ENCODE measurements at regions not wholly inside any gene's neighbourhood (a gene's known extent, or its start where the extent isn't known, plus 50 kb on each side); places are given as distances from the start of the nearest gene placed in this dataset.

DNA sequence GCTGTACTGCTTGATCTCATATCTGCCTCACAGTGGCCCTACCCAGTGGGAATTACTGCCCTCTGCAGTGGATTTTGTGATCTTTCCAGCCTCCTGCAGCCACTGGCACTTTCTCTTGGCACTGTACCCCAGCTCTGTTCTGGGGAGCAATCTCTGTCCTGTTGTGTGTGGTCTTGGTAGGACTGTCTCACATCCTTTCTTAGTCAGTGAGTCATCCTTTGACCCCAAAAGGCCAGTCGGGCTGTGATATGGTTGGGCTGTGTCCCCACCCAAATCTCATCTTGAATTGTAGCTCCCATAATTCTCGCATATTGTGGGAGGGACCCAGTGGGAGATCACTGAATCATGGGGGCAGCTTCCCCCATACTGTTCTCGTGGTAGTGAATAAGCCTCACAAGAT is 133.3 kb upstream of the TPM1 start:
- TF ChIP-seq, protein P1, sequence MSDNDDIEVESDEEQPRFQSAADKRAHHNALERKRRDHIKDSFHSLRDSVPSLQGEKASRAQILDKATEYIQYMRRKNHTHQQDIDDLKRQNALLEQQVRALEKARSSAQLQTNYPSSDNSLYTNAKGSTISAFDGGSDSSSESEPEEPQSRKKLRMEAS (IDR thresholded peaks at IDR 0.05), result no peak
- no peak for TF ChIP-seq ZBTB7A (IDR thresholded peaks at IDR 0.05; ENCODE audit: low read depth)
- TF ChIP-seq, protein P2, sequence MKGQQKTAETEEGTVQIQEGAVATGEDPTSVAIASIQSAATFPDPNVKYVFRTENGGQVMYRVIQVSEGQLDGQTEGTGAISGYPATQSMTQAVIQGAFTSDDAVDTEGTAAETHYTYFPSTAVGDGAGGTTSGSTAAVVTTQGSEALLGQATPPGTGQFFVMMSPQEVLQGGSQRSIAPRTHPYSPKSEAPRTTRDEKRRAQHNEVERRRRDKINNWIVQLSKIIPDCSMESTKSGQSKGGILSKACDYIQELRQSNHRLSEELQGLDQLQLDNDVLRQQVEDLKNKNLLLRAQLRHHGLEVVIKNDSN (IDR thresholded peaks at IDR 0.05), result no peak
- TF ChIP-seq CREB1 (IDR thresholded peaks at IDR 0.05; ENCODE audit: low read depth), result no peak
- TF ChIP-seq EP300 (IDR thresholded peaks at IDR 0.05; ENCODE audit: borderline replicate concordance), result no peak
- no peak for TF ChIP-seq FOXM1 (IDR thresholded peaks at IDR 0.05; ENCODE audit: borderline replicate concordance, low read depth)
- no peak for TF ChIP-seq EGR1 (IDR thresholded peaks at IDR 0.05)

DNA sequence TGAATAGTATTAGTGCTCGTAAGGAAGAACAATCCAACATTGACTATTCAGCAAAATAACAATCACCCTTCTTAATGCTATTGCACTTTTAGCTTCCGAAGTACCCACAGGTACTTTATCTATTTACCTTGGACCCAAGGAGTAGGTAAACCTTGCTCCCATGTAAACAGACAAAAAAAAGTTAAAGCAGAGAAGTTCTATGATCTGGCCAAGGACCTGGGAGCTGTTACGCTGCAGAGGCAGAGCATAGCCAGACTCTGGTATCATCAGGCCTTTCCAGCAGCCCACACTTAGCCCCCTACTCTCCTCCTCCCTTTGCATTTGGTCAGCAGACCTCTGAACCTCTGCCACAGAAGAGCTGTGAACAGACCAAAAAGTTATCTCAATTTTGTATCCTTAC is 130.3 kb upstream of the TPM1 start:
- no peak for TF ChIP-seq RAD21 (IDR thresholded peaks at IDR 0.05; ENCODE audit: low read depth)
- no peak for TF ChIP-seq TEAD4 (IDR thresholded peaks at IDR 0.05)
- no peak for TF ChIP-seq TCF12 (IDR thresholded peaks at IDR 0.05; ENCODE audit: low read depth)
- TF ChIP-seq, protein P1 (IDR thresholded peaks at IDR 0.05), result no peak
- TF ChIP-seq NFIC (IDR thresholded peaks at IDR 0.05), result no peak
- TF ChIP-seq, protein P2 (IDR thresholded peaks at IDR 0.05), result no peak
- no peak for TF ChIP-seq EP300 (IDR thresholded peaks at IDR 0.05; ENCODE audit: borderline replicate concordance)
- TF ChIP-seq CEBPB (IDR thresholded peaks at IDR 0.05), result no peak
- no peak for TF ChIP-seq ZBTB7A (IDR thresholded peaks at IDR 0.05; ENCODE audit: low read depth)
- no peak for TF ChIP-seq FOXM1 (IDR thresholded peaks at IDR 0.05; ENCODE audit: borderline replicate concordance, low read depth)
- no peak for TF ChIP-seq YY1 (IDR thresholded peaks at IDR 0.05; ENCODE audit: low read depth)
- no peak for TF ChIP-seq EGR1 (IDR thresholded peaks at IDR 0.05)
- TF ChIP-seq CREB1 (IDR thresholded peaks at IDR 0.05; ENCODE audit: low read depth), result no peak
- TF ChIP-seq, protein P3, sequence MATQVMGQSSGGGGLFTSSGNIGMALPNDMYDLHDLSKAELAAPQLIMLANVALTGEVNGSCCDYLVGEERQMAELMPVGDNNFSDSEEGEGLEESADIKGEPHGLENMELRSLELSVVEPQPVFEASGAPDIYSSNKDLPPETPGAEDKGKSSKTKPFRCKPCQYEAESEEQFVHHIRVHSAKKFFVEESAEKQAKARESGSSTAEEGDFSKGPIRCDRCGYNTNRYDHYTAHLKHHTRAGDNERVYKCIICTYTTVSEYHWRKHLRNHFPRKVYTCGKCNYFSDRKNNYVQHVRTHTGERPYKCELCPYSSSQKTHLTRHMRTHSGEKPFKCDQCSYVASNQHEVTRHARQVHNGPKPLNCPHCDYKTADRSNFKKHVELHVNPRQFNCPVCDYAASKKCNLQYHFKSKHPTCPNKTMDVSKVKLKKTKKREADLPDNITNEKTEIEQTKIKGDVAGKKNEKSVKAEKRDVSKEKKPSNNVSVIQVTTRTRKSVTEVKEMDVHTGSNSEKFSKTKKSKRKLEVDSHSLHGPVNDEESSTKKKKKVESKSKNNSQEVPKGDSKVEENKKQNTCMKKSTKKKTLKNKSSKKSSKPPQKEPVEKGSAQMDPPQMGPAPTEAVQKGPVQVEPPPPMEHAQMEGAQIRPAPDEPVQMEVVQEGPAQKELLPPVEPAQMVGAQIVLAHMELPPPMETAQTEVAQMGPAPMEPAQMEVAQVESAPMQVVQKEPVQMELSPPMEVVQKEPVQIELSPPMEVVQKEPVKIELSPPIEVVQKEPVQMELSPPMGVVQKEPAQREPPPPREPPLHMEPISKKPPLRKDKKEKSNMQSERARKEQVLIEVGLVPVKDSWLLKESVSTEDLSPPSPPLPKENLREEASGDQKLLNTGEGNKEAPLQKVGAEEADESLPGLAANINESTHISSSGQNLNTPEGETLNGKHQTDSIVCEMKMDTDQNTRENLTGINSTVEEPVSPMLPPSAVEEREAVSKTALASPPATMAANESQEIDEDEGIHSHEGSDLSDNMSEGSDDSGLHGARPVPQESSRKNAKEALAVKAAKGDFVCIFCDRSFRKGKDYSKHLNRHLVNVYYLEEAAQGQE (IDR thresholded peaks at IDR 0.05; ENCODE audit: low read depth), result no peak
- no peak for TF ChIP-seq TAF1 (IDR thresholded peaks at IDR 0.05; ENCODE audit: low read depth)

DNA sequence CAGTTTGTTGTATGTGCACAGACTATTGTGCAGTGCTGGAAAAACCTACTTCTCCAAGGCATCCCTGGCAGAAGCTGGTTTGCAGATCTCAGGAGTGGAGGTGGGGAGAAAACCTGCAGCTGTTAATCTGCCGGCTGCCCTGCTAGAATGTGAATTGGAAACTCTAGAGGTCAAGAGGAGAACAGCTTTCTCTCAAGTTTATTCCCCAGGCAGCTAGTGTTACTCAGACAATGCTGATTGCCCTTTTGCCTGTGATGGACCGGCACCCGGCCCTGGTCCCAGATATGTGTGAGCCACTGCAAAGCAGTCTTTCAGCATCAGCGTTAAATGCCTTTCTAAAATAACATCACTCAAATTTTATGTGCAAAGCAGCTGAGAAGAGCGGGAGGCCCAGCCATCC is 129.7 kb upstream of the TPM1 start:
- TF ChIP-seq YY1 (IDR thresholded peaks at IDR 0.05; ENCODE audit: low read depth), result no peak
- no peak for TF ChIP-seq CREB1 (IDR thresholded peaks at IDR 0.05; ENCODE audit: low read depth)
- no peak for TF ChIP-seq TCF12 (IDR thresholded peaks at IDR 0.05; ENCODE audit: low read depth)
- TF ChIP-seq RAD21 (IDR thresholded peaks at IDR 0.05; ENCODE audit: low read depth), result no peak
- TF ChIP-seq, protein P1 (IDR thresholded peaks at IDR 0.05), result no peak
- TF ChIP-seq, protein P2 (IDR thresholded peaks at IDR 0.05), result no peak
- no peak for TF ChIP-seq EGR1 (IDR thresholded peaks at IDR 0.05)
- no peak for TF ChIP-seq NFIC (IDR thresholded peaks at IDR 0.05)
- no peak for TF ChIP-seq EP300 (IDR thresholded peaks at IDR 0.05; ENCODE audit: borderline replicate concordance)
- no peak for TF ChIP-seq ZBTB7A (IDR thresholded peaks at IDR 0.05; ENCODE audit: low read depth)
- TF ChIP-seq, protein P3 (IDR thresholded peaks at IDR 0.05; ENCODE audit: low read depth), result no peak
- TF ChIP-seq CEBPB (IDR thresholded peaks at IDR 0.05), result no peak
- TF ChIP-seq TAF1 (IDR thresholded peaks at IDR 0.05; ENCODE audit: low read depth), result no peak
- TF ChIP-seq TEAD4 (IDR thresholded peaks at IDR 0.05), result no peak
- TF ChIP-seq FOXM1 (IDR thresholded peaks at IDR 0.05; ENCODE audit: borderline replicate concordance, low read depth), result no peak

DNA sequence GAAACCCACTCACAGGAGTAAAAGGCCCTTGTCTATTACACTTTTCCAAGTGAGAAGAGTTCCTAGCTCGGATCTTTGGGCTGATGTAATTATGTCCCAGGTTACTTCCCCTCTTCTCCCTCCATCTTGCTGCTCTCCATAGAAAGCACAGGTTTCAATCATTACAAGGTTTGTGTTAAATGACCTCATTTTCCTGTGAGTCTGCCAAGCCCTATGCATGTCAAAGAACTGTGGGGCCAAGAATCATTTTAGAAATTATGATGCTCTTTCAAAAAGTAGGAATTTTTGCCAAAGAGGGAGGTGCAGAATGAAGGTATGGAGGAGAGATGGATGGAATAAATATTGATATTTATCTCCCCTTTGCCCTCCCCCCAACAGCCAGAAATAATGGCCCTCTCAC is 129.3 kb upstream of the TPM1 start:
- TF ChIP-seq CEBPB (IDR thresholded peaks at IDR 0.05) (no peak), FOXM1 (IDR thresholded peaks at IDR 0.05; ENCODE audit: borderline replicate concordance, low read depth) (no peak), YY1 (IDR thresholded peaks at IDR 0.05; ENCODE audit: low read depth) (no peak), EGR1 (IDR thresholded peaks at IDR 0.05) (no peak), TCF12 (IDR thresholded peaks at IDR 0.05; ENCODE audit: low read depth) (no peak), RAD21 (IDR thresholded peaks at IDR 0.05; ENCODE audit: low read depth) (no peak), CREB1 (IDR thresholded peaks at IDR 0.05; ENCODE audit: low read depth) (no peak), TAF1 (IDR thresholded peaks at IDR 0.05; ENCODE audit: low read depth) (no peak), EP300 (IDR thresholded peaks at IDR 0.05; ENCODE audit: borderline replicate concordance) (no peak), NFIC (IDR thresholded peaks at IDR 0.05) (no peak), ZBTB7A (IDR thresholded peaks at IDR 0.05; ENCODE audit: low read depth) (no peak), TEAD4 (IDR thresholded peaks at IDR 0.05) (no peak)
- TF ChIP-seq, protein P1 (IDR thresholded peaks at IDR 0.05), result no peak
- TF ChIP-seq, protein P3 (IDR thresholded peaks at IDR 0.05; ENCODE audit: low read depth), result no peak
- TF ChIP-seq, protein P2 (IDR thresholded peaks at IDR 0.05), result no peak
